Epithelial cell of esophagus (primary cell): ENCODE measurements at regions not wholly inside any gene's neighbourhood (a gene's known extent, or its start where the extent isn't known, plus 50 kb on each side); places are given as distances from the start of the nearest gene placed in this dataset.

Experiments used
- DNase-seq: peaks from one replicate; pipeline ENCODE4 v3.0.0; 2010; ENCODE audit warnings: low read depth
- H3K4me3 ChIP-seq: 2 replicates; pipeline ENCODE4 v1.5.1; 2011; ENCODE audit warnings: mild to moderate bottlenecking, low read length, control low read depth
- TF ChIP-seq, protein P1 (sequence below): IDR thresholded peaks from 2 replicates; pipeline ENCODE4 v1.5.1; 2011; ENCODE audit warnings: low read depth, mild to moderate bottlenecking, low read length, control low read depth, inconsistent platforms; ENCODE audit not compliant: insufficient read depth; ENCODE audit errors: missing control alignments

DNA sequence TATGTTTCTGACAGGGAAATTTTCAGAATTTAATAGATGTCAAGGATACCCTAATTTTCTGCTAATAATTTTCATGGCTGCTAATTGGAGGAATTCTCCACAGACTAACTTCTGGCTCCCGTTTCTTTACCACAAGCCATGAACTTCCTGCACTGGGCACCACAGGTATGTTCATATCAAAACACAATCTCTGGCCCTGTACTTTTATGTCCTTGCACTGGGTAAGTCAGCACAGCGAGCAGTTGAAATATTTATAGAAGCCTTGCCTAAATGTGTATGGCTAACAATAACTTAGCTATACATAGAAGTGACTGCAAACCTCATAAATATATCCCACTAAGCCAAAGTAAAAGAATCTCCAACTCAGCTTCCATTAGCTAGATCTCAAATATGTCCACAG lies 246.9 kb downstream of the ZIC1 start:
- TF ChIP-seq, protein P1, sequence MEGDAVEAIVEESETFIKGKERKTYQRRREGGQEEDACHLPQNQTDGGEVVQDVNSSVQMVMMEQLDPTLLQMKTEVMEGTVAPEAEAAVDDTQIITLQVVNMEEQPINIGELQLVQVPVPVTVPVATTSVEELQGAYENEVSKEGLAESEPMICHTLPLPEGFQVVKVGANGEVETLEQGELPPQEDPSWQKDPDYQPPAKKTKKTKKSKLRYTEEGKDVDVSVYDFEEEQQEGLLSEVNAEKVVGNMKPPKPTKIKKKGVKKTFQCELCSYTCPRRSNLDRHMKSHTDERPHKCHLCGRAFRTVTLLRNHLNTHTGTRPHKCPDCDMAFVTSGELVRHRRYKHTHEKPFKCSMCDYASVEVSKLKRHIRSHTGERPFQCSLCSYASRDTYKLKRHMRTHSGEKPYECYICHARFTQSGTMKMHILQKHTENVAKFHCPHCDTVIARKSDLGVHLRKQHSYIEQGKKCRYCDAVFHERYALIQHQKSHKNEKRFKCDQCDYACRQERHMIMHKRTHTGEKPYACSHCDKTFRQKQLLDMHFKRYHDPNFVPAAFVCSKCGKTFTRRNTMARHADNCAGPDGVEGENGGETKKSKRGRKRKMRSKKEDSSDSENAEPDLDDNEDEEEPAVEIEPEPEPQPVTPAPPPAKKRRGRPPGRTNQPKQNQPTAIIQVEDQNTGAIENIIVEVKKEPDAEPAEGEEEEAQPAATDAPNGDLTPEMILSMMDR, result no peak
- no peak overlapping the region for H3K4me3 ChIP-seq
- no peak for DNase-seq

DNA sequence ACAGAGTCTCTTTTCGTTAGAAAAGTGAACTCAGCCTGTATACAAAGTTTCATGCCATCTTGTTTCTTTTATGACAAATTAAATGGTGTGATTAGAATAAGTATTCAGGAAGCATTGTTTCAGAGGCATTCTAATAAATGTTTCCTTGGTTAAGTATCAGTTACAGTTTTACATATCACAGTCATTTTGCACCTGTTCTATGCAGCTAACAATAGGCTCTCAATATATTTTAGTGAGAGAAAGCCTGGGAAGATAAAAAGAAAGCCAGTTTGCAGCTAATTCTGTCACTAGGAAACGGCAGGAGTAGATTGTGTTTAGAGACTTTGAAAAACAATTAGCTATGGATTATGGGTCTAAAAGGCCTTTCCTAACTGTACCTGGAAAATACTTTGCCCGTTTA lies 252.8 kb downstream of the ZIC1 start:
- H3K4me3 ChIP-seq, result no peak overlapping the region
- TF ChIP-seq, protein P1, result no peak
- no peak for DNase-seq

DNA sequence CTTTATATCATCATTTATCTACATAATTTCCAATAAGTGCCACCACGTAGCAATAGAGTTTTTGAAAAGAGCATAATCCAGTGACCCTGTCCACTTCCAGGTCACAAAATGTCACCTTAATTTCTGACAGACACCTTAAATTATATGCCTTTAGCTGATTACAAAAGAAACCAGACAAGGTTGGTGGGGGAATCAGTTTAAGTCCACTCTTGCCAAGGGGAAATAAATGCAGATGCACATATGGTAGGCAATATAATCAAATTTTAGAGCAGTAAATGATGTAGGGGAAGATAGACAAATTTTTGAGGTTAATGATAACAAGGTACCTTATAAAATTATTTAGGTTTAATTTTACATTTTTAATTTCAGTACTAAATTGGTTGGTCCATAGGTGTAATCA lies 253.5 kb downstream of the ZIC1 start:
- DNase-seq, result no peak
- no peak overlapping the region for H3K4me3 ChIP-seq
- TF ChIP-seq, protein P1, result no peak

DNA sequence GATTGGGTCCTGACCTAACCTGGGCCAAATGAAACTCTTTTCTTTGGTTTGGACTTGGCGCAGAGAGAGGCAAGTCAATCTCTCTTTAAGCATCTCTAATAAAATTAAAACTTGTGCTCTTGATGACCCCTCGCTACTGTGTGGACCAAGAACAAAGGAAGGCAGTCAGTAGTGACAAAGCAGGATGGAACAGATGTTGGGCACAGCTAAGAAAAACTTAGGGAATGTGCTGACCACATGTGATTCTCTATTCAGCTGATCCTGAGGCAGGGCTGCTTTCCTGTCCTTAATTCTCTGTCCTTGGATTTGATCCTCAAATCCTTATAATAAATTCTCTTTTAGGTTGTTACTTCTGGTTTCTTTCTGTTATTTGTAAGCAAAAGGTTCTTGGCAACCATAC lies 259.9 kb downstream of the ZIC1 start:
- DNase-seq, result no peak
- TF ChIP-seq, protein P1, result no peak
- H3K4me3 ChIP-seq, result no peak overlapping the region

DNA sequence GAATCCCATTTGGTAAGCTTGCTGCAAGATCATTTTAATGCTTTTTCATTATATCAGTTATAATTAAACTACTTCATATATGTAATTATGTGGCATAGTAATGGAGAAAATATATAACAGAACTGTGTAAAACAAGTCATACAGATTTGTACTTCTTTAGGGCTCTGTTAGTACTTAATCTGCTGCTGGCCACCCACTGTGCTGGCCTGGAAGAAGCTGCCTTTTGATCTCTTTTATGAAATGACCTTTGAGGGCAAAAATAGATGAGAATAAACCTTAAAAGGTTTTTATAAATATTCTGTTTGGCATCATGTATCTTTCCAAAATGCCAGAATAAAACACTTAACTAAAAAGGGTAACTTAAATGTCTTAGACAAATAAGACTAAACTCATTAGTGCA lies 262.9 kb downstream of the ZIC1 start:
- TF ChIP-seq, protein P1, result no peak
- no peak overlapping the region for H3K4me3 ChIP-seq
- DNase-seq, result no peak

DNA sequence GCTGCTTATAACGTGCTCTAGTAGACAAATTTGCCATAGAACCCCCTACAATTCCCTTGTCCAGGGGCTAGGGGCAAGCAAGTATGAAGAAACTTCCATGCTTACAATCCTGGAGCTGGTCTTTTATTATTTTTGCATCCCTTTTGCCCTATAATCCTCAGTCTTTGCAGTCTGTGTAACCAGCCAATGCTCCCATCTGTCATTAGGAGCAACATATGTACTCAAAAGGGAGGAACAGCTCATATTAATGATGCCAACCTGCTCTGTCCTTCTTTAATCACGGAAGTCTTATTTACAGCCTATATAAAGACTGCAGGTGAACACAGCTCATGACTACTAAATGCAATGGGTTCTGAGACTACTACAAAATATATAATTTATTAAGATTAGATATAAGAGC lies 263.3 kb downstream of the ZIC1 start:
- no peak overlapping the region for H3K4me3 ChIP-seq
- TF ChIP-seq, protein P1, result no peak
- DNase-seq, result no peak

DNA sequence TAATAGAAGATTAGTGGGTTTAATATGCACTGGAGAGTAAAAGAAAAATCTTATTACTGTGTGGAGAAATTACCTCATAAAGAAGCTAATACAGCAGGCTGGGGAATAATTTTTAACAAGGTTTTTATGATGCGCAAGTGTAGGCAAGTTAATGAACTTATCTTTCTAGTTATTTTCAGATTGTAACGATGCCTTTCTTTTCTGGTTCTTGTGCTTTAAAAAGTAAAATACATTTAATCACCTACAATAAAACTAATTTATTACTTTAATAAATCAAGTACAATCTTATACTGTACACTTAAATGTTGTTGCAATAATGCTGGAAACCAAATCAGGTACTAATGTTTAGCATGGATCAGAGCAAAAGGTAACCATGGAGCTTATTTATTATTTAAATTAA lies 266.6 kb downstream of the ZIC1 start:
- TF ChIP-seq, protein P1, result no peak
- no peak overlapping the region for H3K4me3 ChIP-seq
- no peak for DNase-seq
